ENCODE measurements at regions not wholly inside any gene's neighbourhood (a gene's known extent, or its start where the extent isn't known, plus 50 kb on each side); places are given as distances from the start of the nearest gene placed in this dataset.
A peak's percentile ranks its signal among the peaks of the same experiment; 100 is the strongest.

- H3K27me3 Mint-ChIP-seq (ENCODE audit: low read depth in 3 of 3), result peaks cover 2 to 6% (median 2%) of the 10 kb centered on the region in 3 donors
- no peaks in the 10 kb centered on the region for H3K4me1 Mint-ChIP-seq
- H3K36me3 Mint-ChIP-seq, result no peaks in the 10 kb centered on the region
- DNase-seq, result no peak
- H3K9me3 Mint-ChIP-seq, result peaks cover 0 to 6% (median 1%) of the 10 kb centered on the region in 6 donors
- no peak overlapping the region for H3K27ac Mint-ChIP-seq
- no peak overlapping the region for H3K4me3 Mint-ChIP-seq
Observed at GRCh38 chr1:99457381-99458165, 188.3 kb upstream of the PALMD start.

GRCh38 chr1:99461499-99461898 lies 184.4 kb upstream of the PALMD start:
- Mint-ChIP-seq H3K27me3 (ENCODE audit: low read depth in 3 of 3) (peaks cover 2 to 5% (median 2%) of the 10 kb centered on the region in 3 donors), H3K4me3 (no peak overlapping the region), H3K4me1 (no peaks in the 10 kb centered on the region), H3K27ac (no peak overlapping the region), H3K36me3 (no peaks in the 10 kb centered on the region), H3K9me3 (peaks cover 0 to 6% (median 1%) of the 10 kb centered on the region in 6 donors)
- no peak for DNase-seq

- DNase-seq, result no peak
- H3K4me3 Mint-ChIP-seq, result no peak overlapping the region
- no peak overlapping the region for H3K27ac Mint-ChIP-seq
- no peaks in the 10 kb centered on the region for H3K36me3 Mint-ChIP-seq
- H3K9me3 Mint-ChIP-seq, result peaks cover 0 to 1% (median 0%) of the 10 kb centered on the region in 6 donors
- H3K4me1 Mint-ChIP-seq, result no peaks in the 10 kb centered on the region
- H3K27me3 Mint-ChIP-seq (ENCODE audit: low read depth in 3 of 3), result peaks cover 0 to 4% (median 2%) of the 10 kb centered on the region in 3 donors
Observed at GRCh38 chr1:99464738-99465137, 181.2 kb upstream of the PALMD start.

- H3K4me3 Mint-ChIP-seq, result no peak overlapping the region
- H3K27ac Mint-ChIP-seq, result no peak overlapping the region
- H3K27me3 Mint-ChIP-seq (ENCODE audit: low read depth in 3 of 3), result peaks cover 0 to 4% (median 2%) of the 10 kb centered on the region in 3 donors
- H3K36me3 Mint-ChIP-seq, result no peaks in the 10 kb centered on the region
- H3K4me1 Mint-ChIP-seq, result no peaks in the 10 kb centered on the region
- peaks cover 0 to 4% (median 0%) of the 10 kb centered on the region in 6 donors for H3K9me3 Mint-ChIP-seq
- DNase-seq, result no peak
Observed at GRCh38 chr1:99465176-99465900, 180.6 kb upstream of the PALMD start.

GRCh38 chr1:99467645-99468044 lies 178.3 kb upstream of the PALMD start:
- H3K27me3 Mint-ChIP-seq (ENCODE audit: low read depth in 3 of 3), result peaks cover 0 to 5% (median 0%) of the 10 kb centered on the region in 3 donors
- H3K4me3 Mint-ChIP-seq, result no peak overlapping the region
- H3K9me3 Mint-ChIP-seq, result peaks cover 0 to 4% (median 2%) of the 10 kb centered on the region in 6 donors
- H3K4me1 Mint-ChIP-seq, result no peaks in the 10 kb centered on the region
- H3K27ac Mint-ChIP-seq, result no peak overlapping the region
- DNase-seq, result no peak
- H3K36me3 Mint-ChIP-seq, result no peaks in the 10 kb centered on the region

- no peak overlapping the region for H3K4me3 Mint-ChIP-seq
- H3K27me3 Mint-ChIP-seq (ENCODE audit: low read depth in 3 of 3), result peaks cover 0 to 5% (median 0%) of the 10 kb centered on the region in 3 donors
- no peaks in the 10 kb centered on the region for H3K4me1 Mint-ChIP-seq
- no peaks in the 10 kb centered on the region for H3K36me3 Mint-ChIP-seq
- DNase-seq, result no peak
- no peak overlapping the region for H3K27ac Mint-ChIP-seq
- peaks cover 0 to 4% (median 2%) of the 10 kb centered on the region in 6 donors for H3K9me3 Mint-ChIP-seq
Observed at GRCh38 chr1:99469550-99469971, 176.4 kb upstream of the PALMD start.

- peaks cover 0 to 2% (median 0%) of the 10 kb centered on the region in 3 donors for H3K27me3 Mint-ChIP-seq (ENCODE audit: low read depth in 3 of 3)
- no peaks in the 10 kb centered on the region for H3K4me1 Mint-ChIP-seq
- no peak overlapping the region for H3K4me3 Mint-ChIP-seq
- no peaks in the 10 kb centered on the region for H3K36me3 Mint-ChIP-seq
- DNase-seq, result no peak
- peaks cover 0 to 4% (median 2%) of the 10 kb centered on the region in 6 donors for H3K9me3 Mint-ChIP-seq
- H3K27ac Mint-ChIP-seq, result no peak overlapping the region
Observed at GRCh38 chr1:99472893-99473292, 173.0 kb upstream of the PALMD start.

GRCh38 chr1:99474350-99474893 lies 171.5 kb upstream of the PALMD start:
- no peak overlapping the region for H3K4me3 Mint-ChIP-seq
- no peaks in the 10 kb centered on the region for H3K36me3 Mint-ChIP-seq
- no peak for DNase-seq
- H3K4me1 Mint-ChIP-seq, result no peaks in the 10 kb centered on the region
- peaks cover 0 to 2% (median 0%) of the 10 kb centered on the region in 3 donors for H3K27me3 Mint-ChIP-seq (ENCODE audit: low read depth in 3 of 3)
- peaks cover 0 to 4% (median 2%) of the 10 kb centered on the region in 6 donors for H3K9me3 Mint-ChIP-seq
- H3K27ac Mint-ChIP-seq, result no peak overlapping the region

- Mint-ChIP-seq H3K9me3 (peaks cover 0 to 3% (median 0%) of the 10 kb centered on the region in 6 donors), H3K4me3 (no peak overlapping the region), H3K4me1 (no peaks in the 10 kb centered on the region), H3K27ac (no peak overlapping the region), H3K27me3 (ENCODE audit: low read depth in 3 of 3) (peaks cover 0 to 2% (median 0%) of the 10 kb centered on the region in 3 donors), H3K36me3 (no peaks in the 10 kb centered on the region)
- no peak for DNase-seq
Observed at GRCh38 chr1:99476058-99476457, 169.9 kb upstream of the PALMD start.

- H3K27ac Mint-ChIP-seq, result no peak overlapping the region
- H3K36me3 Mint-ChIP-seq, result no peaks in the 10 kb centered on the region
- no peak overlapping the region for H3K4me3 Mint-ChIP-seq
- H3K4me1 Mint-ChIP-seq, result no peaks in the 10 kb centered on the region
- peaks cover 0 to 2% (median 0%) of the 10 kb centered on the region in 3 donors for H3K27me3 Mint-ChIP-seq (ENCODE audit: low read depth in 3 of 3)
- peaks cover 0 to 2% (median 0%) of the 10 kb centered on the region in 6 donors for H3K9me3 Mint-ChIP-seq
- peak; percentile 3 to 14 (median 4) for DNase-seq
Observed at GRCh38 chr1:99481391-99481996, 164.4 kb upstream of the PALMD start.

GRCh38 chr1:99482286-99482685 lies 163.6 kb upstream of the PALMD start:
- Mint-ChIP-seq H3K27ac (no peak overlapping the region), H3K4me3 (no peak overlapping the region), H3K27me3 (ENCODE audit: low read depth in 3 of 3) (peaks cover 0 to 2% (median 0%) of the 10 kb centered on the region in 3 donors), H3K9me3 (peaks cover 0 to 2% (median 0%) of the 10 kb centered on the region in 6 donors), H3K36me3 (no peaks in the 10 kb centered on the region), H3K4me1 (no peaks in the 10 kb centered on the region)
- DNase-seq, result no peak

- no peak overlapping the region for H3K4me3 Mint-ChIP-seq
- H3K9me3 Mint-ChIP-seq, result peaks cover 0 to 2% (median 0%) of the 10 kb centered on the region in 6 donors
- H3K27ac Mint-ChIP-seq, result no peak overlapping the region
Observed at GRCh38 chr1:99482750-99483149, 163.2 kb upstream of the PALMD start.

GRCh38 chr1:99490031-99490430 lies 155.9 kb upstream of the PALMD start:
- Mint-ChIP-seq H3K4me1 (no peaks in the 10 kb centered on the region), H3K27me3 (ENCODE audit: low read depth in 3 of 3) (no peaks in the 10 kb centered on the region), H3K9me3 (peaks cover 0 to 2% (median 0%) of the 10 kb centered on the region in 6 donors)

More at GRCh38 chr1:99482750-99483149, 163.2 kb upstream of the PALMD start:
- Mint-ChIP-seq H3K27me3 (ENCODE audit: low read depth in 3 of 3) (peaks cover 0 to 2% (median 0%) of the 10 kb centered on the region in 3 donors), H3K4me1 (no peaks in the 10 kb centered on the region), H3K36me3 (no peaks in the 10 kb centered on the region)
- no peak for DNase-seq

More at GRCh38 chr1:99490031-99490430, 155.9 kb upstream of the PALMD start:
- H3K4me3 Mint-ChIP-seq, result no peak overlapping the region
- H3K36me3 Mint-ChIP-seq, result no peaks in the 10 kb centered on the region
- no peak overlapping the region for H3K27ac Mint-ChIP-seq
- no peak for DNase-seq

Measured in immature natural killer cell (primary cell).